Activated CD8-positive, alpha-beta T cell treated with anti-CD3 and anti-CD28 coated beads, Interleukin-2, amount 10 ng/mL, durations not matched to agents 7 days and 5 days (primary cell): ENCODE measurements at regions not wholly inside any gene's neighbourhood (a gene's known extent, or its start where the extent isn't known, plus 50 kb on each side); places are given as distances from the start of the nearest gene placed in this dataset.

ENCODE experiments used
- ATAC-seq: fragments of 150-1000 bp; cut with Tn5 transposase; one replicate; pipeline ENCODE4 v1.10.0; 2021; ENCODE audit warnings: moderate library complexity
- CTCF ChIA-PET: fragments of 350-600 bp; sonication (Branson Sonifier 250); formaldehyde crosslinking; loops from one replicate; lab custom pipeline; 2021; ENCODE audit warnings: antibody characterized with exemption; lab: Charles Lee
- POLR2A ChIA-PET: fragments of 350-600 bp; sonication (Branson Sonifier 250); formaldehyde crosslinking; loops from one replicate; lab custom pipeline; 2021; ENCODE audit warnings: antibody characterized with exemption; lab: Charles Lee
- DNase-seq: peaks from one replicate; pipeline ENCODE4 v3.0.0-alpha.2; 2020
- H3K27ac Mint-ChIP-seq: one replicate; pipeline ENCODE4 v1.8.0; 2021; ENCODE audit warnings: mild to moderate bottlenecking, mixed read lengths
- H3K27me3 Mint-ChIP-seq: one replicate; pipeline ENCODE4 v1.8.0; 2021; ENCODE audit warnings: low read depth, mixed read lengths
- H3K36me3 Mint-ChIP-seq: one replicate; pipeline ENCODE4 v1.8.0; 2021; ENCODE audit warnings: low read depth, mixed read lengths
- H3K4me1 Mint-ChIP-seq: one replicate; pipeline ENCODE4 v1.8.0; 2021; ENCODE audit warnings: low read depth, mixed read lengths
- H3K4me3 Mint-ChIP-seq: one replicate; pipeline ENCODE4 v1.8.0; 2021; ENCODE audit warnings: mild to moderate bottlenecking, mixed read lengths
- H3K9me3 Mint-ChIP-seq: one replicate; pipeline ENCODE4 v1.8.0; 2022; ENCODE audit warnings: mixed read lengths; ENCODE audit not compliant: insufficient read depth

GRCh38 chr11:119859684-119860083 lies 130.7 kb upstream of the NECTIN1 start:
- POLR2A ChIA-PET = no interaction called here
- CTCF ChIA-PET = no interaction called here
- peaks cover 14% of the 10 kb centered on the region for H3K27me3 Mint-ChIP-seq
- H3K4me3 Mint-ChIP-seq = no peak overlapping the region
- ATAC-seq (no peak), DNase-seq (no peak)
- H3K27ac Mint-ChIP-seq = no peak overlapping the region
- no peaks in the 10 kb centered on the region for H3K4me1 Mint-ChIP-seq
- no peaks in the 10 kb centered on the region for H3K36me3 Mint-ChIP-seq
- H3K9me3 Mint-ChIP-seq = no peaks in the 10 kb centered on the region

- H3K27ac Mint-ChIP-seq = no peak overlapping the region
- no peaks in the 10 kb centered on the region for H3K4me1 Mint-ChIP-seq
- ATAC-seq (no peak), DNase-seq (no peak)
- no peak overlapping the region for H3K4me3 Mint-ChIP-seq
- CTCF ChIA-PET = no interaction called here
- POLR2A ChIA-PET = no interaction called here
- H3K9me3 Mint-ChIP-seq = no peaks in the 10 kb centered on the region
- no peaks in the 10 kb centered on the region for H3K36me3 Mint-ChIP-seq
- H3K27me3 Mint-ChIP-seq = peaks cover 14% of the 10 kb centered on the region
Observed at GRCh38 chr11:119858288-119858687, 129.3 kb upstream of the NECTIN1 start.

- DNase-seq = no peak
- POLR2A ChIA-PET = no interaction called here
- Mint-ChIP-seq H3K4me1 (no peaks in the 10 kb centered on the region), H3K9me3 (no peaks in the 10 kb centered on the region), H3K27me3 (peaks cover 10% of the 10 kb centered on the region), H3K27ac (no peak overlapping the region), H3K36me3 (no peaks in the 10 kb centered on the region), H3K4me3 (no peak overlapping the region)
- ATAC-seq = no peak
- CTCF ChIA-PET = no interaction called here
Observed at GRCh38 chr11:119856681-119857485, 127.9 kb upstream of the NECTIN1 start.

GRCh38 chr11:119855066-119855465 lies 126.1 kb upstream of the NECTIN1 start:
- Mint-ChIP-seq H3K36me3 (no peaks in the 10 kb centered on the region), H3K4me3 (no peak overlapping the region), H3K4me1 (no peaks in the 10 kb centered on the region), H3K27me3 (peaks cover 5% of the 10 kb centered on the region), H3K27ac (no peak overlapping the region), H3K9me3 (no peaks in the 10 kb centered on the region)
- DNase-seq = no peak
- ATAC-seq = no peak
- ChIA-PET CTCF (interaction anchor here (1.0 kb wide), 1 partner anchor 126 kb away, joined by 3 read pairs; the partner anchor contains the start of gene NECTIN1), POLR2A (no interaction called here)

- no peaks in the 10 kb centered on the region for H3K4me1 Mint-ChIP-seq
- no peak overlapping the region for H3K4me3 Mint-ChIP-seq
- H3K9me3 Mint-ChIP-seq = no peaks in the 10 kb centered on the region
- ATAC-seq (no peak), DNase-seq (no peak)
- H3K27me3 Mint-ChIP-seq = peaks cover 5% of the 10 kb centered on the region
- H3K27ac Mint-ChIP-seq = no peak overlapping the region
- no peaks in the 10 kb centered on the region for H3K36me3 Mint-ChIP-seq
- CTCF ChIA-PET = interaction anchor here (1.0 kb wide), 1 partner anchor 125 kb away, joined by 3 read pairs; the partner anchor contains the start of gene NECTIN1
- POLR2A ChIA-PET = no interaction called here
Observed at GRCh38 chr11:119854521-119854920, 125.5 kb upstream of the NECTIN1 start.

GRCh38 chr11:119853581-119854360 lies 124.8 kb upstream of the NECTIN1 start:
- no peak for DNase-seq
- POLR2A ChIA-PET = no interaction called here
- CTCF ChIA-PET = no interaction called here
- H3K27ac Mint-ChIP-seq = no peak overlapping the region
- no peaks in the 10 kb centered on the region for H3K36me3 Mint-ChIP-seq
- H3K4me3 Mint-ChIP-seq = no peak overlapping the region
- no peaks in the 10 kb centered on the region for H3K4me1 Mint-ChIP-seq
- H3K9me3 Mint-ChIP-seq = no peaks in the 10 kb centered on the region
- no peak for ATAC-seq
- peaks cover 3% of the 10 kb centered on the region for H3K27me3 Mint-ChIP-seq

GRCh38 chr11:119852741-119853140 lies 123.7 kb upstream of the NECTIN1 start:
- Mint-ChIP-seq H3K27ac (no peak overlapping the region), H3K4me3 (no peak overlapping the region), H3K4me1 (no peaks in the 10 kb centered on the region), H3K9me3 (no peaks in the 10 kb centered on the region), H3K36me3 (no peaks in the 10 kb centered on the region), H3K27me3 (no peaks in the 10 kb centered on the region)
- no peak for DNase-seq
- CTCF ChIA-PET = no interaction called here
- no peak for ATAC-seq
- POLR2A ChIA-PET = no interaction called here

GRCh38 chr11:119850822-119851409 lies 121.9 kb upstream of the NECTIN1 start:
- ChIA-PET CTCF (no interaction called here), POLR2A (no interaction called here)
- H3K4me1 Mint-ChIP-seq = no peaks in the 10 kb centered on the region

GRCh38 chr11:119849872-119850271 lies 120.9 kb upstream of the NECTIN1 start:
- Mint-ChIP-seq H3K4me1 (no peaks in the 10 kb centered on the region), H3K9me3 (no peaks in the 10 kb centered on the region), H3K27me3 (no peaks in the 10 kb centered on the region), H3K27ac (no peak overlapping the region), H3K36me3 (no peaks in the 10 kb centered on the region), H3K4me3 (no peak overlapping the region)
- ATAC-seq (no peak), DNase-seq (no peak)
- ChIA-PET CTCF (no interaction called here), POLR2A (no interaction called here)

More at GRCh38 chr11:119850822-119851409, 121.9 kb upstream of the NECTIN1 start:
- no peak for DNase-seq
- Mint-ChIP-seq H3K36me3 (no peaks in the 10 kb centered on the region), H3K27me3 (no peaks in the 10 kb centered on the region), H3K27ac (no peak overlapping the region), H3K4me3 (no peak overlapping the region), H3K9me3 (no peaks in the 10 kb centered on the region)
- ATAC-seq = no peak

GRCh38 chr11:119847853-119848252 lies 118.9 kb upstream of the NECTIN1 start:
- Mint-ChIP-seq H3K4me3 (no peak overlapping the region), H3K36me3 (no peaks in the 10 kb centered on the region), H3K9me3 (no peaks in the 10 kb centered on the region), H3K4me1 (no peaks in the 10 kb centered on the region), H3K27me3 (no peaks in the 10 kb centered on the region), H3K27ac (no peak overlapping the region)
- ATAC-seq = no peak
- no peak for DNase-seq
- CTCF ChIA-PET = no interaction called here
- POLR2A ChIA-PET = no interaction called here

GRCh38 chr11:119846374-119846773 lies 117.4 kb upstream of the NECTIN1 start:
- Mint-ChIP-seq H3K9me3 (no peaks in the 10 kb centered on the region), H3K4me3 (no peak overlapping the region), H3K27ac (no peak overlapping the region), H3K4me1 (no peaks in the 10 kb centered on the region), H3K36me3 (no peaks in the 10 kb centered on the region), H3K27me3 (no peaks in the 10 kb centered on the region)
- ATAC-seq = no peak
- CTCF ChIA-PET = no interaction called here
- POLR2A ChIA-PET = no interaction called here
- DNase-seq = no peak

- Mint-ChIP-seq H3K36me3 (no peaks in the 10 kb centered on the region), H3K27ac (no peak overlapping the region), H3K9me3 (no peaks in the 10 kb centered on the region), H3K27me3 (no peaks in the 10 kb centered on the region), H3K4me1 (no peaks in the 10 kb centered on the region), H3K4me3 (no peak overlapping the region)
- DNase-seq (no peak), ATAC-seq (no peak)
- ChIA-PET POLR2A (no interaction called here), CTCF (no interaction called here)
Observed at GRCh38 chr11:119845756-119846155, 116.8 kb upstream of the NECTIN1 start.
